Endothelial cell of umbilical vein (primary cell): ENCODE measurements at regions not wholly inside any gene's neighbourhood (a gene's known extent, or its start where the extent isn't known, plus 50 kb on each side); places are given as distances from the start of the nearest gene placed in this dataset.

Experiments
- BruUV-seq: library from RNA; stranded (reverse); fragments of 400-500 nt; replicated peaks from 2 replicates; lab custom pipeline; 2021; lab: Mats Ljungman, UMichigan
- CTCF ChIA-PET: fragments of 300-600, 350-600 bp; sonication (Branson Sonifier 250); formaldehyde crosslinking; loops from one replicate; lab custom pipeline; 2021; ENCODE audit warnings: antibody characterized with exemption, inconsistent platforms; lab: Charles Lee
- POLR2A ChIA-PET: fragments of 300-600, 350-600 bp; sonication (Branson Sonifier 250); formaldehyde crosslinking; loops from one replicate; lab custom pipeline; 2021; ENCODE audit warnings: antibody characterized with exemption, inconsistent platforms; lab: Charles Lee
- DNase-seq: peaks from one replicate; pipeline ENCODE4 v3.0.0-alpha.2; 2011; ENCODE audit warnings: low read depth, low spot score
- FAIRE-seq: peaks from 2 replicates; lab custom pipeline; 2011; peaks lifted over from hg19 to GRCh38; lab: Jason Lieb, UNC
- H2AFZ ChIP-seq: 2 replicates; pipeline ENCODE4 v1.6.0; 2012; ENCODE audit warnings: low read depth, low read length, control low read depth, inconsistent platforms
- H3K27ac ChIP-seq: 2 replicates; pipeline ENCODE4 v1.5.1; 2011; ENCODE audit warnings: low read depth, mild to moderate bottlenecking, control low read depth, low read length, moderate library complexity; ENCODE audit not compliant: insufficient read depth
- H3K27me3 ChIP-seq, 2 experiments: 2 replicates each; pipeline versions ENCODE4 v1.6.0 to v1.6.1; 2011; ENCODE audit warnings: low read length in 2 of 2, mixed read lengths in 1 of 2; ENCODE audit not compliant: control insufficient read depth in 2 of 2, insufficient read depth in 2 of 2
- H3K36me3 ChIP-seq, 2 experiments: 2 replicates in 1 of 2; 3 replicates in 1 of 2; pipeline ENCODE4 v1.5.1; 2011; ENCODE audit warnings: low read length in 2 of 2, mild to moderate bottlenecking in 1 of 2, moderate library complexity in 1 of 2; ENCODE audit not compliant: control insufficient read depth in 2 of 2, insufficient read depth in 2 of 2; ENCODE audit errors: extremely low read depth in 1 of 2
- H3K4me1 ChIP-seq: 3 replicates; pipeline ENCODE4 v1.5.1; 2011; ENCODE audit warnings: mild to moderate bottlenecking, low read length; ENCODE audit not compliant: control insufficient read depth, insufficient read depth; ENCODE audit errors: extremely low read depth
- H3K4me2 ChIP-seq: 2 replicates; pipeline ENCODE4 v1.6.1; 2011; ENCODE audit warnings: low read length, control low read depth, mixed read lengths; ENCODE audit not compliant: insufficient read depth
- H3K4me3 ChIP-seq, 3 experiments: fragments of 200-600 bp in 1 of 3; sonication (generic), shearing (Covaris generic) in 1 of 3; replicated peaks in 1 of 3; 2 replicates each; pipeline ENCODE4 v1.5.1; 2011 to 2016; ENCODE audit warnings: control low read depth in 3 of 3, low read length in 3 of 3, mild to moderate bottlenecking in 2 of 3, inconsistent platforms in 1 of 3, low read depth in 1 of 3, moderate library complexity in 1 of 3; ENCODE audit not compliant: insufficient read depth in 1 of 3
- H3K79me2 ChIP-seq: 2 replicates; pipeline ENCODE4 v1.6.0; 2012; ENCODE audit warnings: low read length, inconsistent platforms; ENCODE audit not compliant: control insufficient read depth, insufficient read depth
- H3K9ac ChIP-seq: replicated peaks from 2 replicates; pipeline ENCODE3; 2011; ENCODE audit warnings: low read length, control low read depth; ENCODE audit not compliant: insufficient read depth; ENCODE audit errors: extremely low read depth
- H3K9me1 ChIP-seq: replicated peaks from 3 replicates; pipeline ENCODE4 v1.6.0; 2011; ENCODE audit warnings: mild to moderate bottlenecking, low read length; ENCODE audit not compliant: control insufficient read depth, insufficient read depth; ENCODE audit errors: extremely low read depth
- H3K9me3 ChIP-seq: replicated peaks from 2 replicates; pipeline ENCODE4 v1.5.1; 2012; ENCODE audit warnings: low read length, inconsistent platforms; ENCODE audit not compliant: control insufficient read depth, insufficient read depth
- H4K20me1 ChIP-seq: replicated peaks from 2 replicates; pipeline ENCODE3; 2011; ENCODE audit warnings: mild to moderate bottlenecking, low read length; ENCODE audit not compliant: control insufficient read depth, insufficient read depth; ENCODE audit errors: extremely low read depth
- CTCF ChIP-seq, 2 donors: IDR thresholded peaks; 1 replicate in 1 of 2; 2 replicates in 1 of 2; pipeline ENCODE4 v1.5.1; 2011; ENCODE audit warnings: low read length in 2 of 2, mild to moderate bottlenecking in 2 of 2, moderate library complexity in 2 of 2, control low read depth in 1 of 2, inconsistent platforms in 1 of 2, low read depth in 1 of 2; ENCODE audit not compliant: insufficient read depth in 1 of 2; ENCODE audit errors: extremely low read depth in 1 of 2
- EZH2 ChIP-seq: IDR thresholded peaks from 2 replicates; pipeline ENCODE4 v1.6.1; 2012; ENCODE audit warnings: borderline replicate concordance, low read depth, mild to moderate bottlenecking, moderate library complexity, low read length, inconsistent platforms; ENCODE audit not compliant: severe bottlenecking
- FOS ChIP-seq: IDR thresholded peaks from 2 replicates; pipeline ENCODE4 v1.6.1; 2011; ENCODE audit warnings: mild to moderate bottlenecking, low read length, moderate library complexity, borderline replicate concordance; ENCODE audit not compliant: insufficient read depth
- GATA2 ChIP-seq: IDR thresholded peaks from 2 replicates; pipeline ENCODE4 v1.7.0; 2011; ENCODE audit warnings: low read depth, mild to moderate bottlenecking, moderate library complexity, mixed read lengths, low read length; ENCODE audit not compliant: insufficient read length, insufficient read depth
- JUN ChIP-seq: IDR thresholded peaks from 2 replicates; pipeline ENCODE4 v1.6.1; 2011; ENCODE audit warnings: borderline replicate concordance, low read depth; ENCODE audit not compliant: insufficient read length, insufficient read depth
- MAX ChIP-seq: IDR thresholded peaks from 2 replicates; pipeline ENCODE4 v1.6.1; 2011; ENCODE audit not compliant: insufficient read depth, insufficient read length
- MYC ChIP-seq: IDR thresholded peaks from one replicate; pipeline ENCODE4 v1.6.1; 2011; ENCODE audit warnings: mild to moderate bottlenecking, low read depth, low read length
- POLR2A ChIP-seq: IDR thresholded peaks from 2 replicates; pipeline ENCODE4 v1.6.1; 2012; ENCODE audit warnings: low read depth, mild to moderate bottlenecking, control low read depth, low read length
- POLR2AphosphoS5 ChIP-seq: IDR thresholded peaks from 2 replicates; pipeline ENCODE4 v1.6.1; 2012; ENCODE audit warnings: low read depth, mild to moderate bottlenecking, control low read depth, low read length, moderate library complexity; ENCODE audit not compliant: insufficient read depth
- dilution Hi-C: fragments of 300-500 bp; cut with MboI; formaldehyde crosslinking; loops from one replicate; pipeline ENCODE4 v1.15.0; 2019; ENCODE audit warnings: low sequenced_read_pairs; ENCODE audit not compliant: extremely low pct_ligation_motif_present
- intact Hi-C: fragments of 100-400 bp; cut with micrococcal nuclease; formaldehyde crosslinking; loops from one replicate; pipeline ENCODE4 v1.10.0; 2022

- Histone ChIP-seq H3K9ac (no peak overlapping the region), H3K27me3 (no peaks in the 10 kb centered on the region), H3K4me3 (no peak overlapping the region), H3K79me2 (no peaks in the 10 kb centered on the region), H3K4me2 (no peak overlapping the region), H3K4me1 (no peaks in the 10 kb centered on the region), H2AFZ (no peak overlapping the region), H4K20me1 (no peaks in the 10 kb centered on the region), H3K27ac (no peak overlapping the region), H3K9me3 (peaks cover 3% of the 10 kb centered on the region), H3K36me3 (no peaks in the 10 kb centered on the region), H3K9me1 (no peaks in the 10 kb centered on the region)
- POLR2A ChIA-PET = no interaction called here
- no TSS peak for BruUV-seq
- dilution Hi-C loops = no loop called here
- TF ChIP-seq MYC (no peak), POLR2A (no peak), CTCF (IDR thresholded peaks at IDR 0.05; ENCODE audit: extremely low read depth in 1 of 2, insufficient read depth in 1 of 2, low read depth in 1 of 2, low read length in 2 of 2) (no peak), POLR2AphosphoS5 (no peak), FOS (no peak)
- intact Hi-C loops = no loop called here
- no peak for FAIRE-seq
- no peak for DNase-seq
- CTCF ChIA-PET = no interaction called here
Observed at GRCh38 chr18:64678048-64678447, 529.2 kb upstream of the LINC00305 start.

- ChIA-PET CTCF (no interaction called here), POLR2A (no interaction called here)
- Histone ChIP-seq H3K4me1 (no peaks in the 10 kb centered on the region), H3K27ac (no peak overlapping the region), H3K9me1 (no peaks in the 10 kb centered on the region), H3K36me3 (no peaks in the 10 kb centered on the region), H3K79me2 (no peaks in the 10 kb centered on the region), H3K9ac (no peak overlapping the region), H3K4me2 (no peak overlapping the region), H3K27me3 (no peaks in the 10 kb centered on the region), H3K4me3 (no peak overlapping the region), H3K9me3 (peaks cover 3% of the 10 kb centered on the region), H2AFZ (no peak overlapping the region), H4K20me1 (no peaks in the 10 kb centered on the region)
- dilution Hi-C loops = no loop called here
- FAIRE-seq (no peak), DNase-seq (no peak)
- BruUV-seq = no TSS peak
- intact Hi-C loops = no loop called here
- TF ChIP-seq POLR2A = no peak
- TF ChIP-seq FOS = no peak
- TF ChIP-seq JUN = no peak
- TF ChIP-seq EZH2 = no peak
- TF ChIP-seq MAX = no peak
- no peak for TF ChIP-seq POLR2AphosphoS5
- TF ChIP-seq MYC = no peak
- no peak for TF ChIP-seq CTCF (IDR thresholded peaks at IDR 0.05; ENCODE audit: extremely low read depth in 1 of 2, insufficient read depth in 1 of 2, low read depth in 1 of 2, low read length in 2 of 2)
- no peak for TF ChIP-seq GATA2
Observed at GRCh38 chr18:64674694-64675093, 525.8 kb upstream of the LINC00305 start.
